CD8-positive, alpha-beta memory T cell (primary cell): ENCODE measurements at regions not wholly inside any gene's neighbourhood (a gene's known extent, or its start where the extent isn't known, plus 50 kb on each side); places are given as distances from the start of the nearest gene placed in this dataset.
"Not testable (repeated sequence)": the region's sequence is repeated elsewhere in the genome, so short reads cannot be mapped to it uniquely, and the experiment has no call there.

Source experiments
- CTCF ChIA-PET: fragments of 350-600 bp; sonication (Branson Sonifier 250); formaldehyde crosslinking; loops from one replicate; lab custom pipeline; 2021; ENCODE audit warnings: antibody characterized with exemption; lab: Charles Lee
- POLR2A ChIA-PET: fragments of 350-600 bp; sonication (Branson Sonifier 250); formaldehyde crosslinking; loops from one replicate; lab custom pipeline; 2021; ENCODE audit warnings: antibody characterized with exemption; lab: Charles Lee
- DNase-seq, 5 donors: peaks; one replicate each; pipeline versions ENCODE4 v3.0.0 to v3.0.0-alpha.2; 2020 to 2022; ENCODE audit warnings: mixed read lengths in 1 of 5
- H3K27ac ChIP-seq: one replicate; pipeline ENCODE4 v1.7.0; 2013; ENCODE audit warnings: low read depth, mild to moderate bottlenecking, low read length, moderate library complexity
- H3K27me3 ChIP-seq: 2 replicates; pipeline ENCODE4 v1.7.0; 2013; ENCODE audit warnings: low read length, mild to moderate bottlenecking; ENCODE audit not compliant: insufficient read depth, poor library complexity, severe bottlenecking
- H3K36me3 ChIP-seq: 2 replicates; pipeline ENCODE4 v1.7.0; 2013; ENCODE audit warnings: mild to moderate bottlenecking, low read length, moderate library complexity; ENCODE audit not compliant: insufficient read depth
- H3K4me1 ChIP-seq: 2 replicates; pipeline ENCODE4 v1.7.0; 2013; ENCODE audit warnings: mild to moderate bottlenecking, low read length, moderate library complexity; ENCODE audit not compliant: insufficient read depth
- H3K4me3 ChIP-seq: 2 replicates; pipeline ENCODE4 v1.7.0; 2013; ENCODE audit warnings: mild to moderate bottlenecking, low read length
- H3K9me3 ChIP-seq: 2 replicates; pipeline ENCODE4 v1.7.0; 2013; ENCODE audit warnings: mild to moderate bottlenecking, low read length
- H3K27ac Mint-ChIP-seq, 8 donors: one replicate each; pipeline ENCODE4 v1.8.0; 2020 to 2021; ENCODE audit warnings: mixed read lengths in 8 of 8, mild to moderate bottlenecking in 6 of 8, inconsistent platforms in 3 of 8, moderate library complexity in 3 of 8
- H3K27me3 Mint-ChIP-seq, 2 donors: one replicate each; pipeline ENCODE4 v1.8.0; 2020 to 2021; ENCODE audit warnings: mixed read lengths in 2 of 2, mild to moderate bottlenecking in 1 of 2, moderate library complexity in 1 of 2
- H3K36me3 Mint-ChIP-seq, 3 donors: one replicate each; pipeline ENCODE4 v1.8.0; 2020 to 2021; ENCODE audit warnings: mixed read lengths in 3 of 3, inconsistent platforms in 1 of 3, mild to moderate bottlenecking in 1 of 3
- H3K4me1 Mint-ChIP-seq, 3 donors: one replicate each; pipeline ENCODE4 v1.8.0; 2020 to 2021; ENCODE audit warnings: mixed read lengths in 3 of 3, inconsistent platforms in 1 of 3, mild to moderate bottlenecking in 1 of 3
- H3K4me3 Mint-ChIP-seq, 7 donors: one replicate each; pipeline ENCODE4 v1.8.0; 2020 to 2021; ENCODE audit warnings: mixed read lengths in 7 of 7, mild to moderate bottlenecking in 6 of 7, moderate library complexity in 4 of 7, inconsistent platforms in 2 of 7
- H3K9me3 Mint-ChIP-seq, 5 donors: one replicate each; pipeline ENCODE4 v1.8.0; 2020 to 2022; ENCODE audit warnings: mixed read lengths in 5 of 5, mild to moderate bottlenecking in 3 of 5, moderate library complexity in 2 of 5, inconsistent platforms in 1 of 5

- H3K4me3 Mint-ChIP-seq, CTCF ChIA-PET, H3K4me3 ChIP-seq, H3K27me3 Mint-ChIP-seq, POLR2A ChIA-PET, H3K36me3 ChIP-seq, H3K4me1 ChIP-seq, DNase-seq, H3K27me3 ChIP-seq, H3K27ac ChIP-seq, H3K9me3 ChIP-seq: not testable (repeated sequence)
- H3K9me3 Mint-ChIP-seq: peaks cover 0 to 34% (median 21%) of the 10 kb centered on the region in 5 donors
- peaks cover 7 to 10% (median 10%) of the 10 kb centered on the region in 3 donors for H3K4me1 Mint-ChIP-seq
- H3K27ac Mint-ChIP-seq: peak overlapping the region in 1 of 8 donors; percentile 72
- peaks cover 2 to 48% (median 6%) of the 10 kb centered on the region in 3 donors for H3K36me3 Mint-ChIP-seq
These were observed 146.0 kb upstream of the PZP start for GRCh38 chr12:9354009-9354754.

DNA sequence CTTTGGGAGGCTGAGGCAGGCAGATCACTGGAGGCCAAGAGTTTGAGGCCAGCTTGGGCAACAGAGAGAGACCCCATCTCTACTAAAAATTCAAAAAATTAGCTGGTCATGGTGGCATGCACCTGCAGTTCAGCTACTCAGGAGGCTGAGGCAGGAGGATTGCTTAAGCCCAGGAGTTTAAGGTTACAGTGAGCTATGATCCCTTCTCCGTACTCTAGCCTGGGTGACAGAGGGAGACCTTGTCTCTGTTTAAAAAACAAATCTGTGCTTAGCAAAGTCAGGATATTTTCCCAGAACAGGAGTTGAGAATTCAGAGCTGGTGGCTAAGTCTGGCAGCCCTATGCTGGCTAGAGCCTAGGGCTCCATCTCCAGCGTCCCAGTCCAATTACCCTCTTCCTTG is 142.9 kb upstream of the PZP start:
- no peak for DNase-seq
- Histone ChIP-seq H3K9me3 (no peaks in the 10 kb centered on the region), H3K36me3 (no peaks in the 10 kb centered on the region), H3K27me3 (no peaks in the 10 kb centered on the region), H3K4me3 (no peak overlapping the region), H3K27ac (no peak overlapping the region), H3K4me1 (peaks cover under 1% of the 10 kb centered on the region)
- CTCF ChIA-PET: no interaction called here
- Mint-ChIP-seq H3K27me3 (no peaks in the 10 kb centered on the region), H3K36me3 (peaks cover 2 to 34% (median 3%) of the 10 kb centered on the region in 3 donors), H3K27ac (no peak overlapping the region), H3K4me1 (peaks cover 18 to 22% (median 19%) of the 10 kb centered on the region in 3 donors), H3K4me3 (no peak overlapping the region), H3K9me3 (peaks cover 0 to 29% (median 19%) of the 10 kb centered on the region in 5 donors)
- POLR2A ChIA-PET: no interaction called here

- POLR2A ChIA-PET: no interaction called here
- H3K36me3 ChIP-seq: no peaks in the 10 kb centered on the region
- Mint-ChIP-seq H3K36me3 (peaks cover 2 to 27% (median 3%) of the 10 kb centered on the region in 3 donors), H3K4me1 (peaks cover 24 to 29% (median 26%) of the 10 kb centered on the region in 3 donors), H3K9me3 (peaks cover 0 to 22% (median 19%) of the 10 kb centered on the region in 5 donors), H3K27me3 (no peaks in the 10 kb centered on the region), H3K4me3 (no peak overlapping the region), H3K27ac (no peak overlapping the region)
- CTCF ChIA-PET: no interaction called here
- no peaks in the 10 kb centered on the region for H3K9me3 ChIP-seq
- peaks cover 10% of the 10 kb centered on the region for H3K4me1 ChIP-seq
- no peak overlapping the region for H3K4me3 ChIP-seq
- no peak overlapping the region for H3K27ac ChIP-seq
- no peak for DNase-seq
- no peaks in the 10 kb centered on the region for H3K27me3 ChIP-seq
These were observed 142.0 kb upstream of the PZP start for GRCh38 chr12:9349888-9350885.

DNA sequence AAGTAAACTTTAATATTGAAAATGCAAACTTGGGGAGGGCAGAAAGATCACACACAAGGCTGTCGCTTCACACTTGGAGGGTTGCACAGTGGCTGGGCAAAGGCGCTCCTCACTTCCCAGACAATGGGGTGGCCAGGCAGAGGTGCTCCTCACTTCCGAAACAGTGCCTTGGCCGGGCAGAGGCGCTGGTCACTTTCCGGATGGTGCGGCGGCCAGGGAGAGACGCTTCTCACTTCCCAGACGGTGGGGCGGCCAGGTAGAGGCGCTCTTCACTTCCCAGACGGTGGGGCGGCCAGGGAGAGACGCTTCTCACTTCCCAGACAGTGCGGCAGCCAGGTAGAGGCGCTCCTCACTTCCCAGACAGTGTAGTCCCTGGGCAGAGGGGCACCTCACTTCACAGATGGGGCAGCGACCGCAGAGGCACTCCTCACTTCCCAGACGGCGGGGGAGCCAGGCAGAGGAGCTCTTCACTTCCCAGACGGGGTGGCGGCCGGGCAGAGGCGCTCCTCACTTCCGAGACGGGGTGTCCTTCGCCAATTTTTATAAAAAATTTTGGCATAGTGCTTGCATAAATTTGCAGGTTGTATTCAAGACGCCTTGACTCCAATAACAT is 140.8 kb upstream of the PZP start:
- Histone ChIP-seq H3K27me3 (no peaks in the 10 kb centered on the region), H3K27ac (no peak overlapping the region), H3K4me1 (peaks cover 18% of the 10 kb centered on the region), H3K36me3 (no peaks in the 10 kb centered on the region), H3K4me3 (no peak overlapping the region), H3K9me3 (no peaks in the 10 kb centered on the region)
- no peak overlapping the region for H3K4me3 Mint-ChIP-seq
- H3K4me1 Mint-ChIP-seq: peaks cover 30 to 41% (median 35%) of the 10 kb centered on the region in 3 donors
- CTCF ChIA-PET: no interaction called here
- POLR2A ChIA-PET: no interaction called here
- H3K36me3 Mint-ChIP-seq: peaks cover 0 to 17% (median 1%) of the 10 kb centered on the region in 3 donors
- no peaks in the 10 kb centered on the region for H3K27me3 Mint-ChIP-seq
- no peak for DNase-seq
- H3K9me3 Mint-ChIP-seq: peaks cover 0 to 10% (median 8%) of the 10 kb centered on the region in 5 donors
- H3K27ac Mint-ChIP-seq: peak overlapping the region in 1 of 8 donors; percentile 87

GRCh38 chr12:9347328-9348127 is 139.3 kb upstream of the PZP start:
- Mint-ChIP-seq H3K27ac (peak overlapping the region in 1 of 8 donors; percentile 69), H3K36me3 (peaks cover 0 to 9% (median 0%) of the 10 kb centered on the region in 3 donors), H3K27me3 (no peaks in the 10 kb centered on the region), H3K9me3 (peaks cover 0 to 6% (median 0%) of the 10 kb centered on the region in 5 donors), H3K4me3 (no peak overlapping the region), H3K4me1 (peaks cover 37 to 56% (median 48%) of the 10 kb centered on the region in 3 donors)
- H3K4me1 ChIP-seq: peaks cover 30% of the 10 kb centered on the region
- H3K36me3 ChIP-seq: no peaks in the 10 kb centered on the region
- no peaks in the 10 kb centered on the region for H3K9me3 ChIP-seq
- H3K27ac ChIP-seq: no peak overlapping the region
- no peaks in the 10 kb centered on the region for H3K27me3 ChIP-seq
- no peak for DNase-seq
- H3K4me3 ChIP-seq: no peak overlapping the region
- POLR2A ChIA-PET: interaction anchor here (1.1 kb wide), 1 partner anchor 17 kb away, joined by 3 read pairs; no protein-coding TSS in a partner anchor
- CTCF ChIA-PET: interaction anchor here (1.0 kb wide), 1 partner anchor 14 kb away, joined by 3 read pairs; no protein-coding TSS in a partner anchor

DNA sequence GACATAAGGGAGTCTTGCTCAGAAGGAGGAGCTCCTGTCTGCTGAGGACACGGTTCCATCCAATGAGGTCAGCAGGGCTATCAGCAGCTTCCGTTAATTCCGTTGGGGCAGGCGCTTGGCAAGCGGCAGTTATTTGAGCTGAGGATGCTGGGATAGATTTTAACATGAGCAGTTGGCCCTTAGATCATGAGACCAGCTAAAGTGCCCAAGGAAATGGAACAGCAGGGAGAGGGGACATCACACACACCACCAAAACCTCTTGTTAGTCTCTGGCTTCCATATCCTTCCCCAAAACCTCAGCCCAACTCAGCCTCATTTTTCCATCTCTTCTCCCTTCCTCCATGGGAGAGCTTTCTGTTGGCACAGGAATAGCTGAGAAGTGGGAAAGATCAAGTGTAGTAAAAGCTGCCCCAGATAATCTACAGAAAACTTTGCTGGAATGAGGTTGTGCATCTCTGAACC is 138.7 kb upstream of the PZP start:
- ChIA-PET CTCF (interaction anchor here (0.8 to 1.0 kb wide), 2 partner anchors 15 to 18 kb away, joined by 3 read pairs; no protein-coding TSS in a partner anchor), POLR2A (interaction anchor here (0.6 to 1.1 kb wide), 2 partner anchors 18 to 682 kb away, joined by 3 read pairs; no protein-coding TSS in a partner anchor)
- no peak overlapping the region for H3K4me3 ChIP-seq
- H3K36me3 Mint-ChIP-seq: peaks cover 0 to 3% (median 0%) of the 10 kb centered on the region in 3 donors
- peaks cover 36% of the 10 kb centered on the region for H3K4me1 ChIP-seq
- H3K36me3 ChIP-seq: no peaks in the 10 kb centered on the region
- peaks cover 0 to 2% (median 0%) of the 10 kb centered on the region in 5 donors for H3K9me3 Mint-ChIP-seq
- no peak overlapping the region for H3K4me3 Mint-ChIP-seq
- H3K27me3 ChIP-seq: no peaks in the 10 kb centered on the region
- peaks cover 43 to 62% (median 54%) of the 10 kb centered on the region in 3 donors for H3K4me1 Mint-ChIP-seq
- H3K27ac Mint-ChIP-seq: peak overlapping the region in 1 of 8 donors; percentile 76
- H3K27me3 Mint-ChIP-seq: no peaks in the 10 kb centered on the region
- H3K27ac ChIP-seq: no peak overlapping the region
- no peaks in the 10 kb centered on the region for H3K9me3 ChIP-seq
- DNase-seq: no peak

GRCh38 chr12:9345171-9345570 is 137.0 kb upstream of the PZP start:
- Histone ChIP-seq H3K4me1 (peaks cover 48% of the 10 kb centered on the region), H3K4me3 (no peak overlapping the region), H3K27ac (no peak overlapping the region), H3K9me3 (no peaks in the 10 kb centered on the region), H3K36me3 (no peaks in the 10 kb centered on the region), H3K27me3 (no peaks in the 10 kb centered on the region)
- H3K36me3 Mint-ChIP-seq: no peaks in the 10 kb centered on the region
- H3K9me3 Mint-ChIP-seq: no peaks in the 10 kb centered on the region
- peak in 1 of 5 donors; percentile 4 for DNase-seq
- peaks cover 47 to 72% (median 60%) of the 10 kb centered on the region in 3 donors for H3K4me1 Mint-ChIP-seq
- H3K4me3 Mint-ChIP-seq: peak overlapping the region in 4 of 7 donors; percentile 5 to 69 (median 47)
- H3K27ac Mint-ChIP-seq: peak overlapping the region in 7 of 8 donors; percentile 28 to 83 (median 66)
- ChIA-PET POLR2A (no interaction called here), CTCF (interaction anchor here (1.2 to 1.4 kb wide), 2 partner anchors 13 to 14 kb away, joined by 3 to 4 read pairs; no protein-coding TSS in a partner anchor)
- H3K27me3 Mint-ChIP-seq: no peaks in the 10 kb centered on the region
